HG03280 (cell line): ENCODE measurements at regions not wholly inside any gene's neighbourhood (a gene's known extent, or its start where the extent isn't known, plus 50 kb on each side); places are given as distances from the start of the nearest gene placed in this dataset.

Source experiments
- ATAC-seq: cut with Tn5 transposase; IDR thresholded peaks from one replicate; pipeline ENCODE4 v1.9.1; 2021; ENCODE audit warnings: mild to moderate bottlenecking, moderate library complexity; ENCODE audit not compliant: unreplicated experiment

DNA sequence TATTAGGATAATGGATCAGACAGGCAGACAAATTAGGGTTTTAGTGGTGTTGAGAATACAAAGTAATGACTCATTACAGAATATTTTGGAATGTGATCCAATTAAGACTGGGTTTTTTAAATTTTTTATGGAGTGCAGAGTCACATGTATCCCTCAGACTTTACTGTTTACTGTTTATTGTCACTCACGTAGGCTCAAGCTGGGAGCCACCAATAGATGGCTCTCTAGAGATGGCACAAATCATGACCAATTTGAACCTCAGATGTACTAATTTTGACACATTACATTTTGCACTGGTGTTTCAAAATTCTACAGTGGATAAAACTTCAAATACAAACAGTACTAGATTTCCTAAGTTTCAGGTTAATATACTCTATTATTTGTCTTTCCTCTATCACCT lies 53.6 kb upstream of the ANO3 start:
- no peak for ATAC-seq
